ENCODE measurements at regions not wholly inside any gene's neighbourhood (a gene's known extent, or its start where the extent isn't known, plus 50 kb on each side); places are given as distances from the start of the nearest gene placed in this dataset.

DNA sequence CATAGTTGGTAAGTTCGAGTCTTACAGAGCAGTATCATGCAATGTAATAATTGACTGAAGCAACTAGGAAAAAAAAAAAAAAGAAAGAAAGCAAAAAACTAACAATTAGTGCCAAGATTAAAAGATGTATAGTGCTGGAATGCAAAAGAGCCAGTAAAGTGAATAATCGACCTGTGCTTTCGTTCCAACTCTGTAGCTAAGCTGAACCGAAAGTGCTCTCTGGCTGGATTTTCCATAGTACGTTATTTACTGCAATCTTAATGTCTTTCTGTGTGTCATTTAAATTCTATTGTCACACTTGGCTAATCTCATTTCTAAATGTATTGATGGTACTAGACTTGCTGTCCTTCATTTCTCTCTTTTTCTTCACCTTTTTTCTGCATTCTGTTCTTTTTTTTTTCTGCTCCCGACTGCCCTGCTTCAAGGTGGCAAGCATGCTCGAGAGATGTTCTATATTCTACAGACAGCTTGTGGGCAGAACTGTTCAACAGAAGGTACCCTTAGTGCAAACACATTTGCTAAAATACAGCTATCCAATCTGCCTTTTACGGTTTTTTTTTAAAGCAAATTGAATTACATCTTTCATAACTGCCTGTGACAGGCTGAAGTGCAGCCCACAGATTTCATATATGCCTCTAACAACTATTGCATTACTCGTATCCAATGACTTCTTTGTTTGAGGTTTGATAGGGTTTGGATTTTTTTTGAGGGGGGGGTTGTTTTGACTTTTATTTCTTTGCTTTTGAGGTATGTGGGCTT lies 204.2 kb upstream of the MTNR1B start:
- DNase-seq (ENCODE audit: low read depth), result no peak

DNA sequence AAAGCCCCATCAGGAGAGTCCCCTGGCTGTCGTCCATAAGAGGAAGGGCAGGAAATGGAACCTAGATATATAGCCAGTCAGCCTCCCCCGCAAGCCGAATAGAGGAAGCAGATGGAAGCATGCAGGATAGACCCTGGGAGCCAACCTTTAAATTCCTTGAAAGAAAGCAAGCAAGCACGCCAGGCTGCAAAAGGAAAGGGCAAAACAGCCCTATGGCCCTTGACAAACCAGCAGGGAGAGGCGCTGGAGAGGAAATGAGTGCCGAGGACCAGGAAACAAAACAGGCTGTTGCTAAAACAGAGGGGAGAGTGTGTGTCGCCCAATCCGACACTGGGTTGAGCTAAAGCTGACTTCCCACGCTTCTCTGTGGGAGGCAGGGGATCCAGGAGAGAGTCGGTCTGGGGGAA lies 203.5 kb upstream of the MTNR1B start:
- DNase-seq (ENCODE audit: low read depth), result no peak

- DNase-seq (ENCODE audit: low read depth), result no peak
Measured at GRCh38 chr11:92766698-92767097, 202.8 kb upstream of the MTNR1B start.

- DNase-seq (ENCODE audit: low read depth), result no peak
Measured at GRCh38 chr11:92767416-92767815, 202.0 kb upstream of the MTNR1B start.

GRCh38 chr11:92768121-92768840 lies 201.2 kb upstream of the MTNR1B start:
- DNase-seq (ENCODE audit: low read depth), result no peak

GRCh38 chr11:92769112-92769511 lies 200.3 kb upstream of the MTNR1B start:
- no peak for DNase-seq (ENCODE audit: low read depth)

- DNase-seq (ENCODE audit: low read depth), result no peak
Measured at GRCh38 chr11:92770419-92770818, 199.0 kb upstream of the MTNR1B start.

- DNase-seq (ENCODE audit: low read depth), result no peak
Measured at GRCh38 chr11:92770981-92771380, 198.5 kb upstream of the MTNR1B start.

DNA sequence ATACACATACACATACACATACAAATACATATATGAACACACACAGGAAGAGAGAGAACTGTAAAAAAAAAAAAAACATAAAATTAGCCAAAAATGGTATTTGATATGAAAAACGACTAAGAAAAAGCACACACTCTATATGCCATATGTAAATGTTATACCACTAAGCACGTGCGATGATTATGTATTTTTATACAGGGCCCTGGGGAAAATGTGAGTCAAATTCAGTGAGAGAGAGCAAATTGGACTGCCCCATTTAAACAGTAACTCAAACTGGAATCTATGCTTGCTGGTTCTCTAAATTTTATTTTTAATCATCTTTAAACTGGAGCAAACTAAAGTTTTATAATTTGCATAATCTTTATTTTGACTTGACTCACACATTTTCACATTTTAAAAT lies 197.8 kb upstream of the MTNR1B start:
- DNase-seq (ENCODE audit: low read depth), result no peak

GRCh38 chr11:92775003-92775676 lies 194.3 kb upstream of the MTNR1B start:
- no peak for DNase-seq (ENCODE audit: low read depth)

- DNase-seq (ENCODE audit: low read depth), result no peak
Measured at GRCh38 chr11:92776676-92777075, 192.8 kb upstream of the MTNR1B start.

DNA sequence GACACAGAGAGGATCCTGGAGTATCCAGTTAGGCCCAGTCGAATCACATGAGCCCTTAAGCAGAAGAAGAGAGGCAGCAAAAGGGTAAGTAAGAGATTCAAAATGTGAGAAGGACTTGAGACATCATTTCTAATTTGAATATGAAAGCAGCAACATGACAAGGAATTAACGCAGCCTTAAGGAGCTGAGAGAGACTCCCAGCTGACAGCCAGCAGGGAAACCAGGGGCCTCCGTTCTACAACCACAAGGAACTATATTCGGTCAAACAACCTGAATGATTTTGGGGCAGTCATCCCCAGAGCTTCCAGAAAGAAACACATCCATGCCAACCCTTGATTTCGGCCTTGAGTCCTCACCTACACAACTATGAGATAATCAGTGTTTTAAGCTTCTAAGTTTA lies 189.7 kb upstream of the MTNR1B start:
- DNase-seq (ENCODE audit: low read depth), result no peak

GRCh38 chr11:92781151-92781550 lies 188.3 kb upstream of the MTNR1B start:
- DNase-seq (ENCODE audit: low read depth), result no peak

DNA sequence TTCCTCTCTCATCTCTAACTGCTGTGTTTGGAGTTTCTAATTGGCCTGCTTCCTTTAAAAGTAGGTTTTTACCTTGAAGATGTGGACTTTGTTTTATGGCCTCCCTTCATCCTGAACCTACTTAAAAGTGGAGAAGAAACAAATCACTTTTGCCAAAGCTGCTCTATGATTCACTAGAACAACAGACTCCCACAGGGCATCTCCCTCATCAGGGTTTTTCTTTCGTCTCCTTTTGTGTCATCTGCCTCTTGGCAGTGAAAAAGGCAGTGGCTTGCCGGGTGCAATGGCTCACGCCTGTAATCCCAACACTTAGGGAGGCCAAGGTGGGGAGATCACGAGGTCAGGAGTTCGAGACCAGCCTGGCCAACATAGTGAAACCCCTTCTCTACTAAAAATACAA lies 186.6 kb upstream of the MTNR1B start:
- DNase-seq (ENCODE audit: low read depth), result no peak

GRCh38 chr11:92784331-92784730 lies 185.1 kb upstream of the MTNR1B start:
- DNase-seq (ENCODE audit: low read depth), result no peak

DNA sequence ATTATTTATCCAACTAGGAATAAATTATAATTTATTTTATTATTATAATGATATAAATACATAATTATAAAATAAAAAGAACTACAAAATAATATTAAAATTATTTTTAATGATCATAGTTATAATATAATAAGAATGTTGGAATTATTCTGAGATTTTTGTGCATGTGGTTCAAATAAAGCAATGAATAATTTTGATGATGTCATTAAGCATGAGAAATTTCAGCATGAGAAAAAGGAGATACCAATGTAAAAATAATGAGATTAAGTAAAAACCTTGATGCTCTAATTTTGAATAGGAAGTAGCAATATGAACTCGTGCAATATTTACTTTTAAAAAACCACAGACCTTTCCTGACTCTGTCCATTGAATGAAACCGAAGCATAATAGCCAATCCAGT lies 181.8 kb upstream of the MTNR1B start:
- DNase-seq (ENCODE audit: low read depth), result no peak

GRCh38 chr11:92789761-92790160 lies 179.7 kb upstream of the MTNR1B start:
- no peak for DNase-seq (ENCODE audit: low read depth)

GRCh38 chr11:92790366-92790765 lies 179.1 kb upstream of the MTNR1B start:
- DNase-seq (ENCODE audit: low read depth), result no peak

DNA sequence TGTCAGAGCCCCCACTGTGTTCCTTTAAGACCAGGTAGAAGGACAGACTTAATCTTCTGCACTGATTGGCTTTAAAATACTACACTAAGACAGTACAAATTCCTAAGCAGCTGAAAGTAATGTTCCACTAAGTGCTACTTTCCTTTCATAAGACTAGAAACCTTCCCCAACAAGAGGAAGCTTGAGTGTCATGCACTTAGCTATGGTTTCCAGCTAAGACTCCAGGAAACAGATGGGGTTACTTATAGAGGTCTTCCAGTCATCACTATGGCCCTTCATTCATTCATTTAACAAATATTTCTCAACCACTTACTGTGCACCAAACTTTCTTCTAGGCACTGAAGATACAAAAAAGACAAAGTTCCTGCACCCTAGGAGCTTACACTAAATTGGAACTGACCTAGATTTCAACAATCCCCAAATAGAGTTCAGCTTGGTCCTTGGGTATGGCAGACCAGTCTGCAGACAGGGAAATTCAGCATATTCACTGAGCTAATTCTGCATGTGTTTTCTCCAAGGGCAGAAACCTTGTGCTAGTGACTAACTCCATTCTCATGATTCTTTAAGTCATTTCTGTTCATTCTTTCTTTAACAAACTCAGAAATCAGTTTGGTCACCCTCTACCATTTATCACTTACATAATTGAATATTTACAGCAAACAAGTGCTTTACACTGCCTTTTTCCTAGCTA lies 178.4 kb upstream of the MTNR1B start:
- DNase-seq (ENCODE audit: low read depth), result no peak

- no peak for DNase-seq (ENCODE audit: low read depth)
Measured at GRCh38 chr11:92791886-92792285, 177.6 kb upstream of the MTNR1B start.

DNA sequence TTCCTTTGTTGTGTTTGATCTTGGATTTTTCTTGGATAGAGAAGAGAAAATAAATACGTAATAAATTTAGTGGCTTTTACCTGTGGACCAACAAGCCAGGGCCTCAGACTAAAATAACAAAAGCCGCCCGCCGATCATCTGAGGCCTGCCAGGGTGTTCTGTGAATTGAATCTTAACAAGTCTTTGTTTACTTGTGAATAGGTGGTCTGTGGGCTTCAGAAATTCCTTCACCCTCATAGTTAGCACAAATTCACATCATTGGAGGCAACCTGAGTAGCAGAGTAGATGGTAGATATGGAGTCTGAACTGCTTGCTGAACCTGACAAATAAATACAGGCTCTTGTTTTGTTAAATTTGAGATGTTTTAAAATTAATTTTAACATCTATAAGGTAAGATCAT lies 176.3 kb upstream of the MTNR1B start:
- no peak for DNase-seq (ENCODE audit: low read depth)

- DNase-seq (ENCODE audit: low read depth), result no peak
Measured at GRCh38 chr11:92794783-92795182, 174.7 kb upstream of the MTNR1B start.

- DNase-seq (ENCODE audit: low read depth), result no peak
Measured at GRCh38 chr11:92796744-92797143, 172.7 kb upstream of the MTNR1B start.
